GM12878 (cell line): ENCODE measurements at regions not wholly inside any gene's neighbourhood (a gene's known extent, or its start where the extent isn't known, plus 50 kb on each side); places are given as distances from the start of the nearest gene placed in this dataset.
"Not testable (repeated sequence)": the region's sequence is repeated elsewhere in the genome, so short reads cannot be mapped to it uniquely, and the experiment has no call there.

Experiments used
- ATAC-seq: fragments of 200-7000 bp; cut with Tn5 transposase; 3 replicates; pipeline ENCODE4 v1.9.1; 2020; ENCODE audit warnings: mild to moderate bottlenecking, moderate library complexity
- BruUV-seq: library from RNA; stranded (reverse); fragments of 400-500 nt; replicated peaks from 2 replicates; lab custom pipeline; 2021; lab: Mats Ljungman, UMichigan
- CTCF ChIA-PET: fragments of 300-600 bp; sonication (Branson Sonifier 250); formaldehyde crosslinking; extraction: SDS; loops from one replicate; lab custom pipeline; 2021; ENCODE audit warnings: inconsistent platforms; lab: Yijun Ruan, JAX
- POLR2A ChIA-PET: fragments of 350-600 bp; formaldehyde crosslinking; extraction: SDS; loops from one replicate; lab custom pipeline; 2021; ENCODE audit warnings: inconsistent platforms; lab: Charles Lee
- RAD21 ChIA-PET: fragments of 300-600 bp; sonication (Branson Sonifier 250); formaldehyde crosslinking; loops from one replicate; lab custom pipeline; 2023; ENCODE audit warnings: antibody characterized with exemption; ENCODE audit not compliant: unreplicated experiment; lab: Charles Lee
- SMC1A ChIA-PET: fragments of 300-600 bp; sonication (Branson Sonifier 250); formaldehyde crosslinking; loops from one replicate; lab custom pipeline; 2023; ENCODE audit not compliant: unreplicated experiment, uncharacterized antibody; lab: Charles Lee
- DNase-seq: peaks from one replicate; pipeline ENCODE4 v3.0.0-alpha.2; 2011; ENCODE audit warnings: low read depth, low spot score
- FAIRE-seq: peaks from 3 replicates; lab custom pipeline; 2011; peaks lifted over from hg19 to GRCh38; lab: Jason Lieb, UNC
- H2AFZ ChIP-seq: 2 replicates; pipeline ENCODE4 v1.6.0; 2011; ENCODE audit warnings: low read depth, low read length, control low read depth; ENCODE audit not compliant: control insufficient read depth
- H3K27ac ChIP-seq: 2 replicates; pipeline ENCODE4 v1.5.1; 2011; ENCODE audit warnings: control low read depth; ENCODE audit not compliant: control insufficient read depth, insufficient read depth
- H3K27me3 ChIP-seq, 2 experiments: replicated peaks in 1 of 2; 2 replicates each; pipeline versions ENCODE4 v1.6.0 to v1.6.1; 2011; ENCODE audit warnings: low read length in 1 of 2; ENCODE audit not compliant: control insufficient read depth in 2 of 2, insufficient read depth in 2 of 2
- H3K36me3 ChIP-seq, 2 experiments: 2 replicates each; pipeline ENCODE4 v1.5.1; 2011; ENCODE audit warnings: low read length in 1 of 2; ENCODE audit not compliant: control insufficient read depth in 2 of 2, insufficient read depth in 2 of 2
- H3K4me1 ChIP-seq: 2 replicates; pipeline ENCODE4 v1.6.1; 2011; ENCODE audit warnings: mild to moderate bottlenecking, low read length, moderate library complexity, mixed read lengths; ENCODE audit not compliant: control insufficient read depth, insufficient read depth
- H3K4me2 ChIP-seq: 2 replicates; pipeline ENCODE4 v1.6.0; 2011; ENCODE audit warnings: control low read depth; ENCODE audit not compliant: control insufficient read depth, insufficient read depth
- H3K4me3 ChIP-seq: fragments of 200-600 bp; sonication (generic); 2 replicates; pipeline ENCODE4 v1.5.1; 2016
- H3K79me2 ChIP-seq: 2 replicates; pipeline ENCODE4 v1.6.0; 2011; ENCODE audit warnings: low read length; ENCODE audit not compliant: control insufficient read depth, insufficient read depth
- H3K9ac ChIP-seq: 2 replicates; pipeline ENCODE4 v1.8.0; 2011; ENCODE audit warnings: low read length, control low read depth, mixed read lengths; ENCODE audit not compliant: control insufficient read depth, insufficient read depth
- H3K9me3 ChIP-seq: replicated peaks from 3 replicates; pipeline ENCODE4 v1.5.1; 2011; ENCODE audit warnings: mild to moderate bottlenecking, low read length; ENCODE audit not compliant: control insufficient read depth, insufficient read depth
- H4K20me1 ChIP-seq: 2 replicates; pipeline ENCODE4 v1.6.0; 2011; ENCODE audit not compliant: control insufficient read depth, insufficient read depth
- CHD1 ChIP-seq: IDR thresholded peaks from 2 replicates; pipeline ENCODE4 v1.6.1; 2012; ENCODE audit warnings: low read depth, low read length, improper control_type of control experiment
- GABPA ChIP-seq: IDR thresholded peaks from 2 replicates; pipeline ENCODE4 v1.6.1; 2014; ENCODE audit warnings: antibody characterized with exemption, low read depth, mild to moderate bottlenecking, inconsistent platforms
- KDM1A ChIP-seq: fragments of 200-600 bp; sonication (generic); IDR thresholded peaks from 2 replicates; pipeline ENCODE4 v1.6.1; 2016; ENCODE audit warnings: borderline replicate concordance
- LARP7 ChIP-seq: fragments of 450-650 bp; IDR thresholded peaks from 2 replicates; pipeline ENCODE4 v1.6.1; 2017; ENCODE audit warnings: mild to moderate bottlenecking
- MYC ChIP-seq: IDR thresholded peaks from 2 replicates; pipeline ENCODE4 v1.6.1; 2011; ENCODE audit warnings: mild to moderate bottlenecking, low read length, moderate library complexity, inconsistent platforms; ENCODE audit not compliant: insufficient read depth, insufficient replicate concordance, insufficient read length, severe bottlenecking
- PBX3 ChIP-seq: IDR thresholded peaks from 2 replicates; pipeline ENCODE4 v1.6.1; 2011; ENCODE audit warnings: mild to moderate bottlenecking, low read depth, low read length, moderate library complexity; ENCODE audit not compliant: insufficient replicate concordance
- SMAD1 ChIP-seq: fragments of 450-650 bp; IDR thresholded peaks from 2 replicates; pipeline ENCODE4 v1.6.1; 2018; ENCODE audit warnings: mild to moderate bottlenecking, low read depth; ENCODE audit not compliant: partially characterized antibody
- SPI1 ChIP-seq: IDR thresholded peaks from 2 replicates; pipeline ENCODE4 v1.6.1; 2011; ENCODE audit warnings: low read depth, mild to moderate bottlenecking, low read length, moderate library complexity, borderline replicate concordance; ENCODE audit not compliant: insufficient read depth
- WGBS: methylation state at CpG from one replicate; pipeline ENCODE4 v1.1.6; 2016; ENCODE audit warnings: low lambda C conversion rate; ENCODE audit not compliant: insufficient replicate concordance, insufficient coverage; ENCODE audit errors: missing lambda C conversion rate; 5-methylcytosine and 5-hydroxymethylcytosine counted together
- in situ Hi-C: fragments of 300-500 bp; cut with MboI; formaldehyde crosslinking; loops from 9 replicates; pipeline ENCODE4 v1.14.3; 2018; ENCODE audit warnings: mixed read lengths
- intact Hi-C: fragments of 100-400 bp; cut with micrococcal nuclease; formaldehyde crosslinking; loops from one replicate; pipeline ENCODE4 v1.14.2; 2022; ENCODE audit not compliant: unreplicated experiment
- TF ChIP-seq, protein P1 (sequence below): IDR thresholded peaks from 2 replicates; pipeline ENCODE4 v1.6.1; 2012; ENCODE audit warnings: low read depth, low read length, improper control_type of control experiment
- TF ChIP-seq, protein P2 (sequence below): fragments of 450-650 bp; IDR thresholded peaks from 2 replicates; pipeline ENCODE4 v1.6.1; 2017; ENCODE audit warnings: mild to moderate bottlenecking, moderate library complexity
- TF ChIP-seq, protein P3 (sequence below): fragments of 450-650 bp; IDR thresholded peaks from 2 replicates; pipeline ENCODE4 v1.6.1; 2017; ENCODE audit warnings: borderline replicate concordance

DNA sequence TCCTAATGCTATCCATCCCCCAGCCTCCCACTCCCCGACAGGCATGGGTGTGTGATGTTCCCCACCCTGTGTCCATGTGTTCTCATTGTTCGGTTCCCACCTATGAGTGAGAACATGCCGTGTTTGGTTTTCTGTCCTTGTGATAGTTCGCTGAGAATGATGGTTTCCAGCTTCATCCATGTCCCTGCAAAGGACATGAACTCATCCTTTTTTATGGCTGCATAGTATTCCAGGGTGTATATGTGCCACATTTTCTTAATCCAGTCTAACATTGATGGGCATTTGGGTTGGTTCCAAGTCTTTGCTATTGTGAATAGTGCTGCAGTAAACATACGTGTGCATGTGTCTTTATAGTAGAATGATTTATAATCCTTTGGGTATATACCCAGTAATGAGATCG is 328.9 kb downstream of the BCAT1 start:
- H3K27me3 ChIP-seq, H4K20me1 ChIP-seq, H3K9me3 ChIP-seq, H3K79me2 ChIP-seq, FAIRE-seq, DNase-seq, RAD21 ChIA-PET, H3K4me2 ChIP-seq, H3K4me1 ChIP-seq, BruUV-seq, intact Hi-C loops, SMC1A ChIA-PET, H3K36me3 ChIP-seq, POLR2A ChIA-PET, H3K9ac ChIP-seq, H3K4me3 ChIP-seq, H2AFZ ChIP-seq, in situ Hi-C loops, CTCF ChIA-PET, ATAC-seq, H3K27ac ChIP-seq: not testable (repeated sequence)
- WGBS, result 64% methylated on average over 6 of the region's 6 CpGs

GRCh38 chr12:24617471-24617870 is 331.4 kb downstream of the BCAT1 start:
- ATAC-seq, result no peak
- intact Hi-C loops, result no loop called here
- CTCF ChIA-PET, result no interaction called here
- TF ChIP-seq, protein P1, sequence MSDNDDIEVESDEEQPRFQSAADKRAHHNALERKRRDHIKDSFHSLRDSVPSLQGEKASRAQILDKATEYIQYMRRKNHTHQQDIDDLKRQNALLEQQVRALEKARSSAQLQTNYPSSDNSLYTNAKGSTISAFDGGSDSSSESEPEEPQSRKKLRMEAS, result no peak
- TF ChIP-seq KDM1A (no peak), SPI1 (no peak), LARP7 (no peak), PBX3 (no peak), MYC (no peak), CHD1 (no peak), GABPA (no peak), SMAD1 (no peak)
- TF ChIP-seq, protein P2, sequence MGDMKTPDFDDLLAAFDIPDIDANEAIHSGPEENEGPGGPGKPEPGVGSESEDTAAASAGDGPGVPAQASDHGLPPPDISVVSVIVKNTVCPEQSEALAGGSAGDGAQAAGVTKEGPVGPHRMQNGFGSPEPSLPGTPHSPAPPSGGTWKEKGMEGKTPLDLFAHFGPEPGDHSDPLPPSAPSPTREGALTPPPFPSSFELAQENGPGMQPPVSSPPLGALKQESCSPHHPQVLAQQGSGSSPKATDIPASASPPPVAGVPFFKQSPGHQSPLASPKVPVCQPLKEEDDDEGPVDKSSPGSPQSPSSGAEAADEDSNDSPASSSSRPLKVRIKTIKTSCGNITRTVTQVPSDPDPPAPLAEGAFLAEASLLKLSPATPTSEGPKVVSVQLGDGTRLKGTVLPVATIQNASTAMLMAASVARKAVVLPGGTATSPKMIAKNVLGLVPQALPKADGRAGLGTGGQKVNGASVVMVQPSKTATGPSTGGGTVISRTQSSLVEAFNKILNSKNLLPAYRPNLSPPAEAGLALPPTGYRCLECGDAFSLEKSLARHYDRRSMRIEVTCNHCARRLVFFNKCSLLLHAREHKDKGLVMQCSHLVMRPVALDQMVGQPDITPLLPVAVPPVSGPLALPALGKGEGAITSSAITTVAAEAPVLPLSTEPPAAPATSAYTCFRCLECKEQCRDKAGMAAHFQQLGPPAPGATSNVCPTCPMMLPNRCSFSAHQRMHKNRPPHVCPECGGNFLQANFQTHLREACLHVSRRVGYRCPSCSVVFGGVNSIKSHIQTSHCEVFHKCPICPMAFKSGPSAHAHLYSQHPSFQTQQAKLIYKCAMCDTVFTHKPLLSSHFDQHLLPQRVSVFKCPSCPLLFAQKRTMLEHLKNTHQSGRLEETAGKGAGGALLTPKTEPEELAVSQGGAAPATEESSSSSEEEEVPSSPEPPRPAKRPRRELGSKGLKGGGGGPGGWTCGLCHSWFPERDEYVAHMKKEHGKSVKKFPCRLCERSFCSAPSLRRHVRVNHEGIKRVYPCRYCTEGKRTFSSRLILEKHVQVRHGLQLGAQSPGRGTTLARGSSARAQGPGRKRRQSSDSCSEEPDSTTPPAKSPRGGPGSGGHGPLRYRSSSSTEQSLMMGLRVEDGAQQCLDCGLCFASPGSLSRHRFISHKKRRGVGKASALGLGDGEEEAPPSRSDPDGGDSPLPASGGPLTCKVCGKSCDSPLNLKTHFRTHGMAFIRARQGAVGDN, result no peak
- TF ChIP-seq, protein P3, sequence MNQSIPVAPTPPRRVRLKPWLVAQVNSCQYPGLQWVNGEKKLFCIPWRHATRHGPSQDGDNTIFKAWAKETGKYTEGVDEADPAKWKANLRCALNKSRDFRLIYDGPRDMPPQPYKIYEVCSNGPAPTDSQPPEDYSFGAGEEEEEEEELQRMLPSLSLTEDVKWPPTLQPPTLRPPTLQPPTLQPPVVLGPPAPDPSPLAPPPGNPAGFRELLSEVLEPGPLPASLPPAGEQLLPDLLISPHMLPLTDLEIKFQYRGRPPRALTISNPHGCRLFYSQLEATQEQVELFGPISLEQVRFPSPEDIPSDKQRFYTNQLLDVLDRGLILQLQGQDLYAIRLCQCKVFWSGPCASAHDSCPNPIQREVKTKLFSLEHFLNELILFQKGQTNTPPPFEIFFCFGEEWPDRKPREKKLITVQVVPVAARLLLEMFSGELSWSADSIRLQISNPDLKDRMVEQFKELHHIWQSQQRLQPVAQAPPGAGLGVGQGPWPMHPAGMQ, result no peak

More at GRCh38 chr12:24617471-24617870, 331.4 kb downstream of the BCAT1 start:
- no peak overlapping the region for H3K9ac ChIP-seq
- no peak for DNase-seq
- H3K4me1 ChIP-seq, result no peaks in the 10 kb centered on the region
- H3K4me3 ChIP-seq, result no peak overlapping the region
- BruUV-seq, result no TSS peak
- ChIA-PET RAD21 (no interaction called here), SMC1A (no interaction called here), POLR2A (no interaction called here)
- H3K79me2 ChIP-seq, result no peaks in the 10 kb centered on the region
- H3K27me3 ChIP-seq, result no peaks in the 10 kb centered on the region; a peak in 1 of 4 replicates
- H3K9me3 ChIP-seq, result no peaks in the 10 kb centered on the region
- no peak overlapping the region for H3K4me2 ChIP-seq
- H4K20me1 ChIP-seq, result no peaks in the 10 kb centered on the region
- H3K36me3 ChIP-seq, result no peaks in the 10 kb centered on the region
- in situ Hi-C loops, result no loop called here
- FAIRE-seq, result no peak
- no peak overlapping the region for H3K27ac ChIP-seq
- no peak overlapping the region for H2AFZ ChIP-seq
- WGBS, result 9% methylated on average over 5 of the region's 5 CpGs
